ENCODE measurements at regions not wholly inside any gene's neighbourhood (a gene's known extent, or its start where the extent isn't known, plus 50 kb on each side); places are given as distances from the start of the nearest gene placed in this dataset.
"Not testable (repeated sequence)": the region's sequence is repeated elsewhere in the genome, so short reads cannot be mapped to it uniquely, and the experiment has no call there.

- DNase-seq (ENCODE audit: low spot score) = not testable (repeated sequence)
Measured at GRCh38 chr6:28623242-28623641, 97.6 kb downstream of the GPX5 start.

- DNase-seq (ENCODE audit: low spot score) = not testable (repeated sequence)
Measured at GRCh38 chr6:28626386-28626785, 100.7 kb downstream of the GPX5 start.

- DNase-seq (ENCODE audit: low spot score) = no peak
Measured at GRCh38 chr6:28632326-28632851, 106.7 kb downstream of the GPX5 start.

- DNase-seq (ENCODE audit: low spot score) = no peak
Measured at GRCh38 chr6:28633445-28634215, 107.9 kb downstream of the GPX5 start.

- no peak for DNase-seq (ENCODE audit: low spot score)
Measured at GRCh38 chr6:28634411-28634760, 108.7 kb downstream of the GPX5 start.

- DNase-seq (ENCODE audit: low spot score) = no peak
Measured at GRCh38 chr6:28634761-28635546, 109.3 kb downstream of the GPX5 start.

GRCh38 chr6:28635547-28636158, 110.0 kb downstream of the GPX5 start:
- DNase-seq (ENCODE audit: low spot score) = no peak

- DNase-seq (ENCODE audit: low spot score) = no peak
Measured at GRCh38 chr6:28638787-28639430, 113.2 kb downstream of the GPX5 start.

- DNase-seq (ENCODE audit: low spot score) = not testable (repeated sequence)
Measured at GRCh38 chr6:28639445-28640290, 114.0 kb downstream of the GPX5 start.

GRCh38 chr6:28643017-28643740, 117.5 kb downstream of the GPX5 start:
- no peak for DNase-seq (ENCODE audit: low spot score)

- no peak for DNase-seq (ENCODE audit: low spot score)
Measured at GRCh38 chr6:28646650-28647049, 121.0 kb downstream of the GPX5 start.

GRCh38 chr6:28648035-28648877, 122.6 kb downstream of the GPX5 start:
- DNase-seq (ENCODE audit: low spot score) = no peak

- no peak for DNase-seq (ENCODE audit: low spot score)
Measured at GRCh38 chr6:28648878-28649375, 123.2 kb downstream of the GPX5 start.

GRCh38 chr6:28651161-28651560, 125.5 kb downstream of the GPX5 start:
- no peak for DNase-seq (ENCODE audit: low spot score)

- DNase-seq (ENCODE audit: low spot score) = no peak
Measured at GRCh38 chr6:28653876-28654275, 128.2 kb downstream of the GPX5 start.

GRCh38 chr6:28655164-28655563, 129.5 kb downstream of the GPX5 start:
- no peak for DNase-seq (ENCODE audit: low spot score)

- DNase-seq (ENCODE audit: low spot score) = no peak
Measured at GRCh38 chr6:28656715-28657114, 131.0 kb downstream of the GPX5 start.

GRCh38 chr6:28657381-28657768, 131.7 kb downstream of the GPX5 start:
- no peak for DNase-seq (ENCODE audit: low spot score)

- no peak for DNase-seq (ENCODE audit: low spot score)
Measured at GRCh38 chr6:28657769-28658465, 132.2 kb downstream of the GPX5 start.
